Gastrocnemius medialis (tissue), 4 donors: ENCODE measurements at regions not wholly inside any gene's neighbourhood (a gene's known extent, or its start where the extent isn't known, plus 50 kb on each side); places are given as distances from the start of the nearest gene placed in this dataset.

Experiments used
- CTCF ChIP-seq, 5 experiments: fragments of 450-650 bp in 3 of 5; fragments of 200-600 bp in 2 of 5; sonication (generic) in 2 of 5; IDR thresholded peaks in 4 of 5; conservative IDR thresholded peaks in 1 of 5; 1 replicate in 4 of 5; 2 replicates in 1 of 5; pipeline ENCODE4 v1.5.1; 2016 to 2019; ENCODE audit warnings: antibody characterized with exemption in 5 of 5, mild to moderate bottlenecking in 3 of 5, moderate library complexity in 3 of 5
- POLR2A ChIP-seq, 2 donors: fragments of 450-650 bp; IDR thresholded peaks; one replicate each; pipeline ENCODE4 v1.6.1; 2017; ENCODE audit warnings: antibody characterized with exemption in 2 of 2, mild to moderate bottlenecking in 2 of 2, moderate library complexity in 2 of 2

GRCh38 chr2:172323861-172324597 is 103.4 kb upstream of the ITGA6 start:
- TF ChIP-seq CTCF (IDR thresholded peaks at IDR 0.05 in 4 of 5, conservative IDR thresholded peaks at IDR 0.05 in 1 of 5), result no peak
- TF ChIP-seq POLR2A (IDR thresholded peaks at IDR 0.05), result no peak
